T-cell (primary cell): ENCODE measurements at regions not wholly inside any gene's neighbourhood (a gene's known extent, or its start where the extent isn't known, plus 50 kb on each side); places are given as distances from the start of the nearest gene placed in this dataset.

ENCODE experiments used
- ATAC-seq, 4 experiments: fragments of 200-7000 bp in 3 of 4; fragments of 150-1000 bp in 1 of 4; cut with Tn5 transposase; replicated peaks in 1 of 4; 1 replicate in 3 of 4; 2 replicates in 1 of 4; pipeline ENCODE4 v1.10.0; 2021; ENCODE audit warnings: moderate library complexity in 3 of 4, mild to moderate bottlenecking in 2 of 4, moderate number of reproducible peaks in 1 of 4
- CTCF ChIA-PET, 2 donors: fragments of 300-600 bp; sonication (Branson Sonifier 250); formaldehyde crosslinking; loops; one replicate each; lab custom pipeline; 2022; ENCODE audit warnings: antibody characterized with exemption in 2 of 2; lab: Charles Lee
- POLR2A ChIA-PET, 2 donors: fragments of 300-600 bp; sonication (Branson Sonifier 250); formaldehyde crosslinking; loops; one replicate each; lab custom pipeline; 2022; ENCODE audit warnings: antibody characterized with exemption in 2 of 2; lab: Charles Lee
- DNase-seq, 35 experiments: peaks; one replicate each; pipeline versions ENCODE4 v3.0.0 to v3.0.0-alpha.2; 2013 to 2023
- H3K27ac ChIP-seq: one replicate; pipeline ENCODE4 v1.5.1; 2013; ENCODE audit warnings: low read length
- H3K27me3 ChIP-seq, 2 experiments: replicated peaks in 1 of 2; 1 replicate in 1 of 2; 2 replicates in 1 of 2; pipeline versions ENCODE4 v1.6.1 to v1.7.0; 2013; ENCODE audit warnings: low read length in 1 of 2, mixed read lengths in 1 of 2; ENCODE audit not compliant: control insufficient read depth in 2 of 2, insufficient read depth in 2 of 2; ENCODE audit errors: extremely low read depth in 1 of 2
- H3K36me3 ChIP-seq, 2 donors: 1 replicate in 1 of 2; 2 replicates in 1 of 2; pipeline versions ENCODE4 v1.6.1 to v1.7.0; 2013; ENCODE audit warnings: low read length in 1 of 2; ENCODE audit not compliant: control insufficient read depth in 2 of 2, insufficient read depth in 1 of 2; ENCODE audit errors: extremely low read depth in 1 of 2
- H3K4me1 ChIP-seq, 2 experiments: 1 replicate in 1 of 2; 2 replicates in 1 of 2; pipeline versions ENCODE4 v1.6.1 to v1.7.0; 2013; ENCODE audit warnings: low read length in 2 of 2, mixed read lengths in 1 of 2; ENCODE audit not compliant: insufficient read depth in 2 of 2, control insufficient read depth in 1 of 2; ENCODE audit errors: extremely low read depth in 1 of 2
- H3K4me3 ChIP-seq, 2 donors: 1 replicate in 1 of 2; 2 replicates in 1 of 2; pipeline versions ENCODE4 v1.5.1 to v1.7.0; 2013; ENCODE audit warnings: mild to moderate bottlenecking in 2 of 2, low read length in 1 of 2, moderate library complexity in 1 of 2; ENCODE audit not compliant: control insufficient read depth in 1 of 2; ENCODE audit errors: extremely low read depth in 1 of 2
- H3K9me3 ChIP-seq: 2 replicates; pipeline ENCODE4 v1.7.0; 2013
- H3K27ac Mint-ChIP-seq, 2 donors: one replicate each; pipeline ENCODE4 v1.8.0; 2020 to 2021; ENCODE audit warnings: mild to moderate bottlenecking in 2 of 2, mixed read lengths in 2 of 2
- H3K27me3 Mint-ChIP-seq, 2 donors: one replicate each; pipeline ENCODE4 v1.8.0; 2021 to 2022; ENCODE audit warnings: mixed read lengths in 2 of 2
- H3K36me3 Mint-ChIP-seq: one replicate; pipeline ENCODE4 v1.8.0; 2021; ENCODE audit warnings: mixed read lengths
- H3K4me1 Mint-ChIP-seq, 3 donors: one replicate each; pipeline ENCODE4 v1.8.0; 2020 to 2022; ENCODE audit warnings: mixed read lengths in 3 of 3, mild to moderate bottlenecking in 1 of 3
- H3K4me3 Mint-ChIP-seq, 3 donors: one replicate each; pipeline ENCODE4 v1.8.0; 2020 to 2022; ENCODE audit warnings: mild to moderate bottlenecking in 3 of 3, mixed read lengths in 3 of 3, moderate library complexity in 3 of 3
- H3K9me3 Mint-ChIP-seq, 3 donors: one replicate each; pipeline ENCODE4 v1.8.0; 2020 to 2022; ENCODE audit warnings: mixed read lengths in 3 of 3
- WGBS: methylation state at CpG from one replicate; pipeline ENCODE4 v1.1.5; 2013; ENCODE audit warnings: missing lambda C conversion rate; ENCODE audit not compliant: insufficient coverage; 5-methylcytosine and 5-hydroxymethylcytosine counted together

- WGBS: 95% methylated on average over 4 of the region's 5 CpGs
- no peaks in the 10 kb centered on the region for H3K27me3 ChIP-seq
- CTCF ChIA-PET: no interaction called here
- no peaks in the 10 kb centered on the region for H3K36me3 Mint-ChIP-seq
- no peak overlapping the region for H3K4me3 Mint-ChIP-seq
- POLR2A ChIA-PET: interaction anchor here in 1 of 2 donors (0.6 kb wide), 1 partner anchor 963 kb away, joined by 7 read pairs; no protein-coding TSS in a partner anchor
- H3K9me3 ChIP-seq: no peaks in the 10 kb centered on the region
- peaks cover 20 to 23% (median 20%) of the 10 kb centered on the region in 3 donors for H3K9me3 Mint-ChIP-seq
- H3K27me3 Mint-ChIP-seq: no peaks in the 10 kb centered on the region
- H3K4me1 ChIP-seq: no peaks in the 10 kb centered on the region
- H3K36me3 ChIP-seq: no peaks in the 10 kb centered on the region
- no peaks in the 10 kb centered on the region for H3K4me1 Mint-ChIP-seq
- H3K27ac Mint-ChIP-seq: no peak overlapping the region
- no peak for DNase-seq
- no peak for ATAC-seq
- H3K27ac ChIP-seq: no peak overlapping the region
- no peak overlapping the region for H3K4me3 ChIP-seq
Measured at GRCh38 chr16:8096211-8096610, 494.1 kb downstream of the TMEM114 start.

GRCh38 chr16:8094696-8095095, 495.6 kb downstream of the TMEM114 start:
- H3K36me3 Mint-ChIP-seq: no peaks in the 10 kb centered on the region
- Histone ChIP-seq H3K36me3 (no peaks in the 10 kb centered on the region), H3K4me3 (no peak overlapping the region), H3K4me1 (no peaks in the 10 kb centered on the region), H3K9me3 (no peaks in the 10 kb centered on the region), H3K27me3 (no peaks in the 10 kb centered on the region), H3K27ac (no peak overlapping the region)
- H3K9me3 Mint-ChIP-seq: peaks cover 16 to 20% (median 19%) of the 10 kb centered on the region in 3 donors
- CTCF ChIA-PET: no interaction called here
- H3K27ac Mint-ChIP-seq: no peak overlapping the region
- no peaks in the 10 kb centered on the region for H3K27me3 Mint-ChIP-seq
- no peaks in the 10 kb centered on the region for H3K4me1 Mint-ChIP-seq
- POLR2A ChIA-PET: no interaction called here
- H3K4me3 Mint-ChIP-seq: no peak overlapping the region
- 90% methylated on average over 3 of the region's 5 CpGs for WGBS
- DNase-seq (no peak), ATAC-seq (no peak)

GRCh38 chr16:8088820-8089338, 501.4 kb downstream of the TMEM114 start:
- no peak overlapping the region for H3K27ac Mint-ChIP-seq
- no peaks in the 10 kb centered on the region for H3K27me3 Mint-ChIP-seq
- ATAC-seq: no peak
- H3K4me3 Mint-ChIP-seq: no peak overlapping the region
- Histone ChIP-seq H3K27me3 (no peaks in the 10 kb centered on the region), H3K27ac (no peak overlapping the region), H3K4me1 (no peaks in the 10 kb centered on the region), H3K9me3 (no peaks in the 10 kb centered on the region), H3K36me3 (no peaks in the 10 kb centered on the region), H3K4me3 (no peak overlapping the region)
- peaks cover 6 to 22% (median 17%) of the 10 kb centered on the region in 3 donors for H3K9me3 Mint-ChIP-seq
- WGBS: 60% methylated on average over 1 of the region's 2 CpGs
- H3K4me1 Mint-ChIP-seq: no peaks in the 10 kb centered on the region
- H3K36me3 Mint-ChIP-seq: no peaks in the 10 kb centered on the region
- DNase-seq: no peak
- ChIA-PET POLR2A (no interaction called here), CTCF (no interaction called here)

- Histone ChIP-seq H3K4me1 (no peaks in the 10 kb centered on the region), H3K4me3 (no peak overlapping the region), H3K27ac (no peak overlapping the region), H3K27me3 (no peaks in the 10 kb centered on the region), H3K9me3 (no peaks in the 10 kb centered on the region), H3K36me3 (no peaks in the 10 kb centered on the region)
- Mint-ChIP-seq H3K9me3 (peaks cover 6 to 23% (median 22%) of the 10 kb centered on the region in 3 donors), H3K36me3 (no peaks in the 10 kb centered on the region), H3K27me3 (no peaks in the 10 kb centered on the region), H3K4me3 (no peak overlapping the region), H3K27ac (no peak overlapping the region), H3K4me1 (no peaks in the 10 kb centered on the region)
- ChIA-PET CTCF (no interaction called here), POLR2A (no interaction called here)
- DNase-seq: no peak
- no peak for ATAC-seq
- WGBS: 50% methylated on average over 1 of the region's 5 CpGs
Measured at GRCh38 chr16:8087597-8088289, 502.6 kb downstream of the TMEM114 start.

GRCh38 chr16:8087146-8087545, 503.2 kb downstream of the TMEM114 start:
- peaks cover 5 to 23% (median 22%) of the 10 kb centered on the region in 3 donors for H3K9me3 Mint-ChIP-seq
- H3K27me3 ChIP-seq: no peaks in the 10 kb centered on the region
- no CpG with 5 or more reads among the region's 2 CpGs for WGBS
- ATAC-seq (no peak), DNase-seq (no peak)
- no peaks in the 10 kb centered on the region for H3K9me3 ChIP-seq
- H3K36me3 Mint-ChIP-seq: no peaks in the 10 kb centered on the region
- H3K27ac Mint-ChIP-seq: no peak overlapping the region
- CTCF ChIA-PET: no interaction called here
- no peaks in the 10 kb centered on the region for H3K27me3 Mint-ChIP-seq
- H3K4me1 Mint-ChIP-seq: no peaks in the 10 kb centered on the region
- no peak overlapping the region for H3K4me3 ChIP-seq
- H3K27ac ChIP-seq: no peak overlapping the region
- POLR2A ChIA-PET: no interaction called here
- no peaks in the 10 kb centered on the region for H3K36me3 ChIP-seq
- H3K4me1 ChIP-seq: no peaks in the 10 kb centered on the region
- H3K4me3 Mint-ChIP-seq: no peak overlapping the region

- Mint-ChIP-seq H3K4me1 (no peaks in the 10 kb centered on the region), H3K9me3 (peaks cover 3 to 23% (median 16%) of the 10 kb centered on the region in 3 donors), H3K4me3 (no peak overlapping the region), H3K27ac (no peak overlapping the region), H3K27me3 (no peaks in the 10 kb centered on the region), H3K36me3 (no peaks in the 10 kb centered on the region)
- Histone ChIP-seq H3K9me3 (no peaks in the 10 kb centered on the region), H3K4me1 (no peaks in the 10 kb centered on the region), H3K27ac (no peak overlapping the region), H3K27me3 (no peaks in the 10 kb centered on the region), H3K36me3 (no peaks in the 10 kb centered on the region), H3K4me3 (no peak overlapping the region)
- ChIA-PET POLR2A (no interaction called here), CTCF (no interaction called here)
- DNase-seq (no peak), ATAC-seq (no peak)
- WGBS: 80% methylated on average over 1 of the region's 2 CpGs
Measured at GRCh38 chr16:8084882-8085281, 505.4 kb downstream of the TMEM114 start.
